ENCODE measurements at regions not wholly inside any gene's neighbourhood (a gene's known extent, or its start where the extent isn't known, plus 50 kb on each side); places are given as distances from the start of the nearest gene placed in this dataset.

DNA sequence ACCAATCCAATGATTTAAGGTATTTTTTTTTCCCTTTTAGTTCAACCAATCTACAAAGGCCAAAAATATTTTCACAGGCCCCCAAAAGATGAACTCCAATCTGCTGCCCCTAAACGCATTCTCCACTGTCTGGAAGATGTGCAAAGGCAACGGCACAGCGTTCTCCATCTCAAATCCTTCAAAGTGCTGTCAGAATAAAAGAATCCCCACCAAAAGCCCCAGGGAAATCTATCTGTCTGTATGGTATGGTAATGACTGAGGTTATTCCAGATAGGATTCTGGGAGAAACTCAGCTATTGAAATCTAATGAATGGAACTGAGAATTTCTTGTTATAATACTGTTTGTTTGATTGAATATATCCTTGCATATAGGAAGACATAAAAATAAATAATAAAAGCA, 217.8 kb upstream of the CCN2 start:
- no peaks in the 10 kb centered on the region for H3K36me3 ChIP-seq (ENCODE audit: insufficient read depth, low read length)
- no peak overlapping the region for H3K27ac ChIP-seq (ENCODE audit: low read depth, low read length)
- H3K4me3 ChIP-seq (ENCODE audit: low read length), result no peak overlapping the region
- H3K9me3 ChIP-seq (ENCODE audit: insufficient read depth, low read depth, low read length), result peaks cover 8% of the 10 kb centered on the region
- no peak overlapping the region for H3K9ac ChIP-seq (ENCODE audit: low read depth, low read length)
- H3K4me1 ChIP-seq (ENCODE audit: insufficient read depth, low read length), result peaks cover 10% of the 10 kb centered on the region
- 90% methylated on average over 3 of the region's 3 CpGs for WGBS
- no peaks in the 10 kb centered on the region for H3K27me3 ChIP-seq (ENCODE audit: insufficient read depth, low read length)

DNA sequence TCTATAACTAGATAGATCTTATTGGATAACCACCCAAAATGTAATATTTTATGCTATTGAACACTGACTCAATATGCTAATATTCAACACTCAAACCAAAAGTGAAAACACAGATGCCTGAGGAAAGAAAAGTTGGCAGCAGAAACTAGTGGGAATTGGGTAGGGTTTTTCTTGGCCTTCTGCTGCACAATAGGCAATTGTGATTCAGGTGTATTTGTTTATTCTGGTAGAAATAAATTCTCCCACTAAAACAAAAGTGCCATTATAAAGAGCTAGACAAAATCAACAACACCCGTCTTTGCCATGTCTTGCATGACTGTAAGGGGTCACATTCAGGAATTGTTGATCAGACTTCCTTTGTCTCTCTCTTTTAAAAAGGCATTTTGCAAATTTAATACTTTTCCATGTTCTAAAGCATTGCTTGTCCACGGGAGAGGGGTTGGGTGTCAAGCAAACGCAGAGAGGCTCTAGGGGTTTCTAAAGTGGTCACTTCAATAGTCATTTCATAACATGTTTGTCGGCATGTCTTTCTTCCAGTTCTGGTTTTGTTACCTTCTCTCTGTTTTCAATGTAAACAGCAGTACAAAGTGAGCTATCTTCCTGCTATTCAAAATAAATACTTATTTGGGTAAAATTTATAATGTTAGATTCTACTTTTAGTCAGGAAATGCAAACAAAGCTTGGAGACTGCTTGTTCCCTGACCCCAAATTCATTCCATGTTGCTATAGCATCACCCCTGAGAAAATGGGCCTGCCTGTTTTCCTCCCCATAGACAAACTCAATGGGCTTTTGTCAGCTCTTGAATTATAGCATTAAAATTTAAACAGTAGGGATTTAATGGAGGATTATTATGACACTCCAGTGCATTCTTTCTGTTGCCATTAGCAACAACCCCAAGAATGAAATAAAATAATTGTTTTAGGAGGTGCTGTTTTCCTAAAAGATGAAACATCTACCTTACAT, 217.0 kb upstream of the CCN2 start:
- H3K9ac ChIP-seq (ENCODE audit: low read depth, low read length), result no peak overlapping the region
- no peak overlapping the region for H3K27ac ChIP-seq (ENCODE audit: low read depth, low read length)
- H3K4me1 ChIP-seq (ENCODE audit: insufficient read depth, low read length), result peaks cover 10% of the 10 kb centered on the region
- 68% methylated on average over 4 of the region's 4 CpGs for WGBS
- peaks cover 3% of the 10 kb centered on the region; the same call in 1 of the 2 replicates for H3K9me3 ChIP-seq (ENCODE audit: insufficient read depth, low read depth, low read length)
- H3K4me3 ChIP-seq (ENCODE audit: low read length), result no peak overlapping the region
- H3K36me3 ChIP-seq (ENCODE audit: insufficient read depth, low read length), result no peaks in the 10 kb centered on the region
- H3K27me3 ChIP-seq (ENCODE audit: insufficient read depth, low read length), result no peaks in the 10 kb centered on the region

DNA sequence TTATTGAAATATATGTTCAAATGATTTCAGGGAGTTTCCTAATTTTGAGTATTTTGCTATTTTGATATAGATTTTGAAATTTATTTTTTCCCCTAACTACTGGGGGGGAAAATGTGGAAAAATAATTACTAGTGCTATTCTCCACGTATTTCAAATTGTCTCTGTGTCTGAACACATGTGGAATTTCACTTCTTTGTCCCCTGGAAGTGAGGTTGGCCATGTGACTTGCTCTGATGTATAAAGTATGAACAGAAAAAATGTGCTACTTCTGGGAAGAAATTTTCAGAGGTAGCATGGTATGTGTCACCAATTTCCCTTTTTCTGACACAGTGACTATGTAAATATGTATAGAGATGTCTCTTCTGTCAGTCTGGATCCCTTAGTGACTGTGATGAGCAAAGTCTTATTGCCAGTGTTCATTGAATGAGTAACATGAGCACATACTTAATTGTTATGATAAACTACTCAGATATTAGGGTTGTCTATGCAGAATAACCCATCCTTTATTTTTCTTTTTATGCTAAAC, 215.4 kb upstream of the CCN2 start:
- no peak overlapping the region for H3K4me3 ChIP-seq (ENCODE audit: low read length)
- no peak overlapping the region for H3K9ac ChIP-seq (ENCODE audit: low read depth, low read length)
- H3K27ac ChIP-seq (ENCODE audit: low read depth, low read length), result no peak overlapping the region
- peaks cover 10% of the 10 kb centered on the region for H3K4me1 ChIP-seq (ENCODE audit: insufficient read depth, low read length)
- peaks cover 3% of the 10 kb centered on the region; the same call in 1 of the 2 replicates for H3K9me3 ChIP-seq (ENCODE audit: insufficient read depth, low read depth, low read length)
- no peaks in the 10 kb centered on the region for H3K27me3 ChIP-seq (ENCODE audit: insufficient read depth, low read length)
- H3K36me3 ChIP-seq (ENCODE audit: insufficient read depth, low read length), result no peaks in the 10 kb centered on the region
- 91% methylated on average over 1 of the region's 1 CpG for WGBS

DNA sequence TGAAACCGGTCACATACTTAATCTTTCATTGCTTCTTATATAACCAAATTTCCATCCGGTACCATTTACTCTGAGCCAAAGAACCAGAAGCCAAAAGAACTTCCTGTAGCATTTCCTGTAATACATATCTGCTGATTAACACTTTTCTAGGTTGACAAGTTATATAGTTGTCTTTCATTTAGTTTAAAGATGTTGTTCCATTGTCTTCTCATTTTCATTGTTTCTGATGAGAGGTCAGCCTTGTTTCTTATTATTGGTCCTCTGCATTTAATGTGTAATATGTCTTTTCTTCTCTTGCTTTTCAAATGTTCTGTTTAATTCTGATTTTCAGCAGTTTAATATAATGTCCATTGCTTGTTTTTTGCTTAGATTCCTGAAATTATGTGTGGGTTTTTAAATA, 214.5 kb upstream of the CCN2 start:
- 95% methylated on average over 2 of the region's 2 CpGs for WGBS

DNA sequence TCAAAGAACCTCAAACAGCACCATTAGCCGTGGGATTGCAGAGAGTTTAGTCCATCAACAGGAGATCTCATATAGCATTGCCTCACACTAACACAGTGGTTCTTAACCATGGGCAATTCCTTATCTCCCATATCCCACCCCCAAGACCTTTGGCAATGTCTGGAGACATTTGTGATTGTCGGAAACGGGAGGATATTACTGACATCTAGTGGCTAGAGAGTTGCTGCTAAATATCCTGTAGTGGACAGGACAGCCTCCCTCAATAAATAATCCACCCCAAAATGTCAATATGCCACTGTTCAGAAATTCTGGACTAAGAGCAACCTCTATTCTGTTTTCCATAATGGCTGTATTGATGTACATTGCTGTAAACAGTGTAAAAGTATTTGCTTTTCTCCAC, 210.1 kb upstream of the CCN2 start:
- peaks cover 3% of the 10 kb centered on the region; the same call in 1 of the 2 replicates for H3K9me3 ChIP-seq (ENCODE audit: insufficient read depth, low read depth, low read length)
- H3K4me1 ChIP-seq (ENCODE audit: insufficient read depth, low read length), result no peaks in the 10 kb centered on the region
- H3K27ac ChIP-seq (ENCODE audit: low read depth, low read length), result no peak overlapping the region
- WGBS, result 36% methylated on average over 3 of the region's 3 CpGs
- H3K9ac ChIP-seq (ENCODE audit: low read depth, low read length), result no peak overlapping the region
- H3K27me3 ChIP-seq (ENCODE audit: insufficient read depth, low read length), result no peaks in the 10 kb centered on the region
- no peak overlapping the region for H3K4me3 ChIP-seq (ENCODE audit: low read length)
- no peaks in the 10 kb centered on the region for H3K36me3 ChIP-seq (ENCODE audit: insufficient read depth, low read length)

More for the DNA sequence above, 214.5 kb upstream of the CCN2 start:
- H3K36me3 ChIP-seq (ENCODE audit: insufficient read depth, low read length), result no peaks in the 10 kb centered on the region
- peaks cover 3% of the 10 kb centered on the region; the same call in 1 of the 2 replicates for H3K9me3 ChIP-seq (ENCODE audit: insufficient read depth, low read depth, low read length)
- H3K27ac ChIP-seq (ENCODE audit: low read depth, low read length), result no peak overlapping the region
- no peaks in the 10 kb centered on the region for H3K27me3 ChIP-seq (ENCODE audit: insufficient read depth, low read length)
- H3K9ac ChIP-seq (ENCODE audit: low read depth, low read length), result no peak overlapping the region
- H3K4me3 ChIP-seq (ENCODE audit: low read length), result no peak overlapping the region
- peaks cover 10% of the 10 kb centered on the region for H3K4me1 ChIP-seq (ENCODE audit: insufficient read depth, low read length)

DNA sequence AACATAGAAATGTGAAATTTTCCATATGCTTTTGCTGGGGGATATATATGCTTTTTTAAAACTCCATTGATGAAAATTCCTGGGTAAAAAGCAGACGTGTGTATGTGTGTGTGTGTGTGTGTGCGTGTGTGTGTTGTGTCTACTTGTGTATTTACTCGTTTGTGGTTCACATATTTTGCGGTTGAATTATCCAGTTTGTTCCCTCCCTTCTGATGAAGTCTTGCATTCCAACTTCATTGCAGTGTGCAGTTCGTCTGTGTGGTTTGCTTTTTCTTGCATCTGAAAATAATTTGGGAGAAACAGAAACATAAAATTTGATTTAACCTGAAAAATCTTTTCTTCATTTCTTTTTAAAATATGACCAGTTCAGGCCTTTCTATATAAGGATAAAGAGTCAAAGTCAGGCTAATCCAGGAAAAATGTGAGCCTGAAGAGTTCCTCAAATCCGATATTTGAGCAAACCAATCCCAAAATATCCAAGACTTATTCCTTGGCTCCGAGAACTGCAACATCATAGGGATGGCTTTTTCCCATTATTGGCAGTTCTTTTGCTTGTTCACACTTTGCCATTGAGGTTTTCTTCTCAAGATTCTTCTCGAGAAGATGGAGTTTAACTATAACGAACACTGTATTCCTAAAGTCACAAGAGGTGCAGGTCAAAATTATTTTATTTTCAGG, 202.2 kb upstream of the CCN2 start:
- H3K9me3 ChIP-seq (ENCODE audit: insufficient read depth, low read depth, low read length), result no peaks in the 10 kb centered on the region
- WGBS, result 91% methylated on average over 8 of the region's 9 CpGs
- H3K4me3 ChIP-seq (ENCODE audit: low read length), result no peak overlapping the region
- no peak overlapping the region for H3K27ac ChIP-seq (ENCODE audit: low read depth, low read length)
- H3K4me1 ChIP-seq (ENCODE audit: insufficient read depth, low read length), result no peaks in the 10 kb centered on the region
- H3K9ac ChIP-seq (ENCODE audit: low read depth, low read length), result no peak overlapping the region
- H3K27me3 ChIP-seq (ENCODE audit: insufficient read depth, low read length), result no peaks in the 10 kb centered on the region
- H3K36me3 ChIP-seq (ENCODE audit: insufficient read depth, low read length), result no peaks in the 10 kb centered on the region

DNA sequence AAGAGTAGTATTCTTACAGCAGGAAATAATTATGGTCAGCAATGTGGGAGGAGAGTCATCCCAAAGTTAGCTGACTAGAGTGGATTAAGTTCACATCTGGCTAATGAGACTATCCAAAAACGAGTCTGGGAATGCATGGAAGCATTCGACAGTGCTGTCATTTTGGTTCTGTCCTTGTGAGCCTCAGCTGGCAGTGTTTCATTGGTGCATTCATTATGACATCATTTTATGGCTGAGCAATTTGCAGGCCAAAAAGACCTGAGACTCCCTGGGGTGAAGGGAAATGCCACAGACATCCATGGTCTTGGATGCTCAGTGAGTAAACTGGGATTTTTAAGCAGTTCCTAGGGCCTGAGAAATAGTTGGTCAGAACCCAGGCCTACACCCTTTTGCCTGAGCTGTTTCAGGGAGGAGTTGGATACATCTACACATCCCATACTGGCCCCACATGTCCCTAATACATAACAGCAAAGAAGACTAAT, 196.4 kb upstream of the CCN2 start:
- 73% methylated on average over 2 of the region's 2 CpGs for WGBS
- H3K9ac ChIP-seq (ENCODE audit: low read depth, low read length), result no peak overlapping the region
- H3K4me3 ChIP-seq (ENCODE audit: low read length), result no peak overlapping the region

DNA sequence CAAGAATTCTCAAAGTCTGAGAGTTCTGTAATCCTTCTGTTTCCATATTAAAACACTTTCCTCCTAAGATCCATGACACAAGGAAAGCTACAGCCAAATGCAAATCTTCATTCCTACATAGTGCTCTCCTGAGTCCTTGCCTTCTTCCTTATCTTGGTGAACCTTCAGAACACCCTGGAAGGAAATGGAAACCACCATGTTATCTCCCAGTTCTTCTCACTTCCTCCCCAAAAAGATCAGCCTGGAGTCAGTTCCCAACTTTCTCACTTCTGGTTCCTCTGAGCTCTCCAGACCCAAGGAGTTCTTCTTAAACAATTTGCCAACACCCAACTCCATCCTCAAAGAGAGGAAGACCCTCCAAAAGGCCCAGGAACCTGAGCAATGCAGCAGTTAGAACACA, 193.3 kb upstream of the CCN2 start:
- no peak overlapping the region for H3K4me3 ChIP-seq (ENCODE audit: low read length)
- no peaks in the 10 kb centered on the region for H3K9me3 ChIP-seq (ENCODE audit: insufficient read depth, low read depth, low read length)
- no peak overlapping the region for H3K27ac ChIP-seq (ENCODE audit: low read depth, low read length)
- no peaks in the 10 kb centered on the region for H3K4me1 ChIP-seq (ENCODE audit: insufficient read depth, low read length)
- no peak overlapping the region for H3K9ac ChIP-seq (ENCODE audit: low read depth, low read length)
- no peaks in the 10 kb centered on the region for H3K36me3 ChIP-seq (ENCODE audit: insufficient read depth, low read length)
- no peaks in the 10 kb centered on the region for H3K27me3 ChIP-seq (ENCODE audit: insufficient read depth, low read length)

More for the DNA sequence above, 196.4 kb upstream of the CCN2 start:
- Histone ChIP-seq H3K27ac (ENCODE audit: low read depth, low read length) (no peak overlapping the region), H3K36me3 (ENCODE audit: insufficient read depth, low read length) (no peaks in the 10 kb centered on the region), H3K27me3 (ENCODE audit: insufficient read depth, low read length) (no peaks in the 10 kb centered on the region), H3K4me1 (ENCODE audit: insufficient read depth, low read length) (no peaks in the 10 kb centered on the region), H3K9me3 (ENCODE audit: insufficient read depth, low read depth, low read length) (no peaks in the 10 kb centered on the region)

DNA sequence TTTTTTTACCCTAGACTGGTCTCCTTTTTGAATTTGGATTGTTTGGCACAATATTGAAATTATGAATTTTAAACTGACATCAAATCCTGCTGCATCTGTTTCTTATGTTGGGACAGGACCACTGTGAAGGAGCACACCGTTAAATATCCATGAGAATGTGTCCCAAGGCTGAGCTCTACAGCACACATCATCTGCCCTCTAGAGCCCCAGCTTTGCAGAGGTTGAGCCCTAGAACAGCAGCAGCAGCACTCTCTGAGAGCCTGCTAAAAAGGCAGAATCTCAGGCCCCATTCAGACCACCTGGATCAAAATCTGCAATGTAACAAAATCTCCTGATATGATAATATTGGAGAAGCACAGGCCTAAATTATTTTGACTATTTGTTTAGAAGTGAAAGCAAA, 192.1 kb upstream of the CCN2 start:
- Histone ChIP-seq H3K9ac (ENCODE audit: low read depth, low read length) (no peak overlapping the region), H3K27me3 (ENCODE audit: insufficient read depth, low read length) (no peaks in the 10 kb centered on the region), H3K4me1 (ENCODE audit: insufficient read depth, low read length) (no peaks in the 10 kb centered on the region), H3K27ac (ENCODE audit: low read depth, low read length) (no peak overlapping the region), H3K9me3 (ENCODE audit: insufficient read depth, low read depth, low read length) (no peaks in the 10 kb centered on the region), H3K4me3 (ENCODE audit: low read length) (no peak overlapping the region), H3K36me3 (ENCODE audit: insufficient read depth, low read length) (no peaks in the 10 kb centered on the region)
- WGBS, result 65% methylated on average over 1 of the region's 1 CpG

DNA sequence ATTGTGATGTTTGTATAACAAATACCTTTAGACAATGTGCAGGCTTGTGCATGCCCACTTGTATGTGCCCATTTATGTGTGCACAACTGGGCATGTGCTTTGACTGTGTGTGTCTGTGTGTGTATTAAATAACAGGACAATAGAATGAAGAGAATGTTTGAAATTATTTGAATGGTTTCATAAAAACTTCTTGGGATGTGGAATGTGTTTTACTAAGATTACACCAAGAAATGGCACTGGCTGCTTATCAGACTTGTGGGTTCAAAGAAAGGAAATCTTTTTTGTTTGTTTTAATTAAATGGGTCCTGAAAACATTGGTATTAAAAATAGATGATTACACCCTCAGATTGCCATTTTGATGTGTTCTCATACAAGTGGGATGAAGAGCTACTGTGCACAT, 191.6 kb upstream of the CCN2 start:
- H3K27me3 ChIP-seq (ENCODE audit: insufficient read depth, low read length), result no peaks in the 10 kb centered on the region
- no peaks in the 10 kb centered on the region for H3K4me1 ChIP-seq (ENCODE audit: insufficient read depth, low read length)
- no peaks in the 10 kb centered on the region for H3K9me3 ChIP-seq (ENCODE audit: insufficient read depth, low read depth, low read length)
- no peaks in the 10 kb centered on the region for H3K36me3 ChIP-seq (ENCODE audit: insufficient read depth, low read length)
- no peak overlapping the region for H3K27ac ChIP-seq (ENCODE audit: low read depth, low read length)
- no peak overlapping the region for H3K9ac ChIP-seq (ENCODE audit: low read depth, low read length)
- H3K4me3 ChIP-seq (ENCODE audit: low read length), result no peak overlapping the region

DNA sequence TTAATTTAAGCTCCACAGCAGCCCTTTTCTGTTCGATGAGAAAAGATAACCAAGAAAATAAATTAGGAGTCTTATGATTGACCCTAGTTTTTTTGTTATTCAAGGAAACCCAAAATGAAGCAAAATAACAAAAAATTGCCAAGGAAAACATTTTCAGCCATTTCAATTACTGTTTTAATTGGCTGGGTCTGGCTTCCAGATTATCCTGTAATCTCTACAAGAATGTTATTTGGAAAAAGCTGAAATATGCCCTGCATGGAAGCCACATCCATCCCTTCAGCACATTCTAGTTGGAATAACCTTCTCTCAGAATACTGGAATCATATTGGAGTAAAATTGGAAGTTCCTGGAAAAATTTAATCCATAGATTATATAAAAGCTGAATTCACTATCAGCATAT, 191.1 kb upstream of the CCN2 start:
- H3K27ac ChIP-seq (ENCODE audit: low read depth, low read length), result no peak overlapping the region
- H3K27me3 ChIP-seq (ENCODE audit: insufficient read depth, low read length), result no peaks in the 10 kb centered on the region
- WGBS, result 100% methylated on average over 1 of the region's 1 CpG
- H3K36me3 ChIP-seq (ENCODE audit: insufficient read depth, low read length), result no peaks in the 10 kb centered on the region
- H3K9ac ChIP-seq (ENCODE audit: low read depth, low read length), result no peak overlapping the region
- no peaks in the 10 kb centered on the region for H3K9me3 ChIP-seq (ENCODE audit: insufficient read depth, low read depth, low read length)
- no peaks in the 10 kb centered on the region for H3K4me1 ChIP-seq (ENCODE audit: insufficient read depth, low read length)
- H3K4me3 ChIP-seq (ENCODE audit: low read length), result no peak overlapping the region
